Suprapubic skin (tissue), 4 donors: ENCODE measurements at regions not wholly inside any gene's neighbourhood (a gene's known extent, or its start where the extent isn't known, plus 50 kb on each side); places are given as distances from the start of the nearest gene placed in this dataset.

Source experiments
- CTCF ChIP-seq, 2 donors: fragments of 200-600 bp in 1 of 2; fragments of 450-650 bp in 1 of 2; sonication (generic) in 1 of 2; IDR thresholded peaks; one replicate each; pipeline ENCODE4 v1.5.1; 2016 to 2019; ENCODE audit warnings: antibody characterized with exemption in 2 of 2, mild to moderate bottlenecking in 1 of 2, moderate library complexity in 1 of 2
- EP300 ChIP-seq: sonication (generic); formaldehyde crosslinking; IDR thresholded peaks from one replicate; pipeline ENCODE4 v1.6.1; 2017; ENCODE audit warnings: antibody characterized with exemption
- POLR2A ChIP-seq, 2 donors: fragments of 450-650 bp; IDR thresholded peaks; one replicate each; pipeline ENCODE4 v1.6.1; 2017; ENCODE audit warnings: antibody characterized with exemption in 2 of 2, mild to moderate bottlenecking in 2 of 2, moderate library complexity in 2 of 2
- POLR2AphosphoS5 ChIP-seq, 3 donors: sonication (generic); formaldehyde crosslinking; IDR thresholded peaks; one replicate each; pipeline ENCODE4 v1.6.1; 2017; ENCODE audit warnings: antibody characterized with exemption in 3 of 3

GRCh38 chr2:22942441-22942840, 442.5 kb upstream of the KLHL29 start:
- TF ChIP-seq CTCF (IDR thresholded peaks at IDR 0.05): no peak
- TF ChIP-seq POLR2A (IDR thresholded peaks at IDR 0.05): no peak
- no peak for TF ChIP-seq POLR2AphosphoS5 (IDR thresholded peaks at IDR 0.05)
- no peak for TF ChIP-seq EP300
